B cell (primary cell): ENCODE measurements at regions not wholly inside any gene's neighbourhood (a gene's known extent, or its start where the extent isn't known, plus 50 kb on each side); places are given as distances from the start of the nearest gene placed in this dataset.

Experiments used
- CTCF ChIP-seq: fragments of 200-600 bp; IDR thresholded peaks from one replicate; pipeline ENCODE4 v1.8.0; 2022; ENCODE audit warnings: antibody characterized with exemption, mild to moderate bottlenecking
- EZH2 ChIP-seq: IDR thresholded peaks from 2 replicates; pipeline ENCODE4 v1.6.1; 2012; ENCODE audit warnings: borderline replicate concordance, low read depth, mild to moderate bottlenecking, moderate library complexity, low read length; ENCODE audit not compliant: insufficient read depth, poor library complexity, severe bottlenecking

DNA sequence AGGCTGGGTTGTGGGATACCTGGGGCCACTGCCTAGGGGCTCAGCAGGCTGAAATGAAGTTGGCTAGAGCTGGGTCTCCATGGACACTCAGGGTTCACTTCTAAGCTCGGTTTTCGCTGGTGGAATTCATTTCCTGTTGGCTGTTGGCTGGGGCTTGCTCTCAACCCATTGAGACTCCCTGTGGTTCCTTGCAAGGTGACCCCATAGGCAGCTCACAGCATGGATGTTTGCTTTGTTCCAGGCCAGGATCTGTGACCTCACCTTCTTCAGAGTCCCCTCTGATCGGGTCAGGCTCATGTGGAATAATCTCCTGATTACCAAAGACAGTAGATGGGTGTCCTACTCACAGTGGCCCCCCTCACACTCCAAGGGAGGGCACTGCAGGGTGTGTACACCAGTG, 229.3 kb downstream of the QKI start:
- TF ChIP-seq EZH2 = no peak
- no peak for TF ChIP-seq CTCF
